Epithelial cell of proximal tubule (primary cell): ENCODE measurements at regions not wholly inside any gene's neighbourhood (a gene's known extent, or its start where the extent isn't known, plus 50 kb on each side); places are given as distances from the start of the nearest gene placed in this dataset.

Experiments used
- DNase-seq: peaks from one replicate; pipeline ENCODE4 v3.0.0-alpha.2; 2011; ENCODE audit warnings: low read depth
- H3K4me3 ChIP-seq: 2 replicates; pipeline ENCODE4 v1.5.1; 2011; ENCODE audit warnings: low read depth, mild to moderate bottlenecking, low read length
- CTCF ChIP-seq: conservative IDR thresholded peaks from 2 replicates; pipeline ENCODE4 v1.5.1; 2012; ENCODE audit warnings: low read depth, mild to moderate bottlenecking, low read length

- no peak for DNase-seq
- TF ChIP-seq CTCF = no peak
- H3K4me3 ChIP-seq = no peak overlapping the region
Observed at GRCh38 chr16:73347500-73348375, 299.8 kb upstream of the ZFHX3 start.

GRCh38 chr16:73339821-73340220, 291.9 kb upstream of the ZFHX3 start:
- TF ChIP-seq CTCF = no peak
- H3K4me3 ChIP-seq = no peak overlapping the region
- no peak for DNase-seq

GRCh38 chr16:73337373-73338296, 289.7 kb upstream of the ZFHX3 start:
- no peak for DNase-seq
- no peak for TF ChIP-seq CTCF
- no peak overlapping the region for H3K4me3 ChIP-seq

GRCh38 chr16:73329358-73330286, 281.7 kb upstream of the ZFHX3 start:
- DNase-seq = no peak
- H3K4me3 ChIP-seq = no peak overlapping the region
- peak; percentile 4 for TF ChIP-seq CTCF

GRCh38 chr16:73326770-73327470, 279.0 kb upstream of the ZFHX3 start:
- TF ChIP-seq CTCF = no peak
- H3K4me3 ChIP-seq = no peak overlapping the region
- no peak for DNase-seq

GRCh38 chr16:73326221-73326620, 278.3 kb upstream of the ZFHX3 start:
- no peak for DNase-seq
- no peak overlapping the region for H3K4me3 ChIP-seq
- TF ChIP-seq CTCF = no peak
